ENCODE measurements at regions not wholly inside any gene's neighbourhood (a gene's known extent, or its start where the extent isn't known, plus 50 kb on each side); places are given as distances from the start of the nearest gene placed in this dataset.

DNA sequence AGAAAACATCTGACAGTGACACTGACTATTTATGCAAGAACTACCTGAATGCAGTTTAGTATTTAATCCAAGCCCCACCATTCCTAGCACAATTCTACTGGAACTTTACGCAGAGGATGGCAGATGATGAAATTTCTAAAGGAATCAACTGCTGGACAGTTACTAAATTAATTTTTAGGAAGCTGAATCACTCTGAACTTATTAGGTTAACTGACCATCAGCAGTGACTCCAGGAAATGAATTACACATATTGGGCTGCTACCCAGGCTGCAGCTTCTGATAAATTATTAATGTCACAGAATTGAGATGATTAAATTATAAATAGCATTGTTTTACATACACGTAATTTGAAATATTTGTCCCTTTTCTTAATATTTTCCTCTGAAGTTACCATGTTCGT lies 250.8 kb downstream of the TMEM182 start:
- TF ChIP-seq CTCF (conservative IDR thresholded peaks at IDR 0.05) (no peak), EZH2 (IDR thresholded peaks at IDR 0.05; ENCODE audit: low read depth) (no peak)
